Nephron progenitor cell (in vitro differentiated cells): ENCODE measurements at regions not wholly inside any gene's neighbourhood (a gene's known extent, or its start where the extent isn't known, plus 50 kb on each side); places are given as distances from the start of the nearest gene placed in this dataset.

Experiments
- DNase-seq: peaks from one replicate; pipeline ENCODE4 v3.0.0; 2021
- H3K27ac Mint-ChIP-seq: 2 replicates; pipeline ENCODE4 v1.8.0; 2021; ENCODE audit warnings: mild to moderate bottlenecking, moderate library complexity, mixed read lengths
- H3K27me3 Mint-ChIP-seq: 2 replicates; pipeline ENCODE4 v1.8.0; 2021; ENCODE audit warnings: mild to moderate bottlenecking, low read depth, mixed read lengths; ENCODE audit not compliant: poor library complexity
- H3K36me3 Mint-ChIP-seq: 2 replicates; pipeline ENCODE4 v1.8.0; 2021; ENCODE audit warnings: low read depth, mixed read lengths
- H3K4me1 Mint-ChIP-seq: 2 replicates; pipeline ENCODE4 v1.8.0; 2021; ENCODE audit warnings: mixed read lengths
- H3K4me3 Mint-ChIP-seq: 2 replicates; pipeline ENCODE4 v1.8.0; 2021; ENCODE audit warnings: mild to moderate bottlenecking, moderate library complexity, mixed read lengths
- H3K9me3 Mint-ChIP-seq: 2 replicates; pipeline ENCODE4 v1.8.0; 2021; ENCODE audit warnings: mild to moderate bottlenecking, moderate library complexity, mixed read lengths
- CTCF ChIP-seq: fragments of 200-600 bp; sonication (generic); IDR thresholded peaks from 2 replicates; pipeline ENCODE4 v1.5.0; 2021; ENCODE audit warnings: antibody characterized with exemption

- Mint-ChIP-seq H3K36me3 (no peaks in the 10 kb centered on the region), H3K9me3 (no peaks in the 10 kb centered on the region), H3K4me3 (no peak overlapping the region), H3K4me1 (peaks cover 14% of the 10 kb centered on the region), H3K27ac (no peak overlapping the region), H3K27me3 (peaks cover 4% of the 10 kb centered on the region)
- no peak for DNase-seq
- no peak for TF ChIP-seq CTCF
Observed at GRCh38 chr3:67196677-67197076, 198.6 kb downstream of the KBTBD8 start.

- Mint-ChIP-seq H3K9me3 (no peaks in the 10 kb centered on the region), H3K4me3 (no peak overlapping the region), H3K4me1 (peaks cover 14% of the 10 kb centered on the region), H3K27ac (no peak overlapping the region), H3K36me3 (no peaks in the 10 kb centered on the region), H3K27me3 (no peaks in the 10 kb centered on the region)
- no peak for TF ChIP-seq CTCF
- DNase-seq, result no peak
Observed at GRCh38 chr3:67198374-67198773, 200.3 kb downstream of the KBTBD8 start.

GRCh38 chr3:67200618-67201017, 202.5 kb downstream of the KBTBD8 start:
- H3K27ac Mint-ChIP-seq, result no peak overlapping the region
- peaks cover 18% of the 10 kb centered on the region for H3K4me1 Mint-ChIP-seq
- H3K9me3 Mint-ChIP-seq, result no peaks in the 10 kb centered on the region
- no peak overlapping the region for H3K4me3 Mint-ChIP-seq
- no peaks in the 10 kb centered on the region for H3K36me3 Mint-ChIP-seq
- H3K27me3 Mint-ChIP-seq, result no peaks in the 10 kb centered on the region
- no peak for TF ChIP-seq CTCF
- no peak for DNase-seq

- H3K4me1 Mint-ChIP-seq, result peaks cover 18% of the 10 kb centered on the region
- H3K36me3 Mint-ChIP-seq, result no peaks in the 10 kb centered on the region
- no peaks in the 10 kb centered on the region for H3K9me3 Mint-ChIP-seq
- no peak for TF ChIP-seq CTCF
- H3K4me3 Mint-ChIP-seq, result no peak overlapping the region
- no peak for DNase-seq
- no peaks in the 10 kb centered on the region for H3K27me3 Mint-ChIP-seq
- no peak overlapping the region for H3K27ac Mint-ChIP-seq
Observed at GRCh38 chr3:67201026-67201425, 202.9 kb downstream of the KBTBD8 start.

- Mint-ChIP-seq H3K9me3 (no peaks in the 10 kb centered on the region), H3K4me1 (peaks cover 20% of the 10 kb centered on the region), H3K27me3 (no peaks in the 10 kb centered on the region), H3K4me3 (no peak overlapping the region), H3K27ac (no peak overlapping the region), H3K36me3 (no peaks in the 10 kb centered on the region)
- TF ChIP-seq CTCF, result no peak
- no peak for DNase-seq
Observed at GRCh38 chr3:67202053-67202452, 203.9 kb downstream of the KBTBD8 start.

GRCh38 chr3:67204951-67205350, 206.8 kb downstream of the KBTBD8 start:
- H3K27ac Mint-ChIP-seq, result no peak overlapping the region
- DNase-seq, result no peak
- H3K27me3 Mint-ChIP-seq, result no peaks in the 10 kb centered on the region
- peaks cover 11% of the 10 kb centered on the region for H3K4me1 Mint-ChIP-seq
- H3K36me3 Mint-ChIP-seq, result no peaks in the 10 kb centered on the region
- no peaks in the 10 kb centered on the region for H3K9me3 Mint-ChIP-seq
- no peak overlapping the region for H3K4me3 Mint-ChIP-seq
- TF ChIP-seq CTCF, result no peak
